Type B pancreatic cell (in vitro differentiated cells): ENCODE measurements at regions not wholly inside any gene's neighbourhood (a gene's known extent, or its start where the extent isn't known, plus 50 kb on each side); places are given as distances from the start of the nearest gene placed in this dataset.

ENCODE experiments used
- DNase-seq: peaks from one replicate; pipeline ENCODE4 v3.0.0; 2021; ENCODE audit warnings: mixed read lengths; ENCODE audit not compliant: unreplicated experiment; ENCODE audit errors: extremely low spot score
- H3K27ac Mint-ChIP-seq: 2 replicates; pipeline ENCODE4 v1.8.0; 2021; ENCODE audit warnings: mild to moderate bottlenecking, mixed read lengths
- H3K27me3 Mint-ChIP-seq: 2 replicates; pipeline ENCODE4 v1.8.0; 2021; ENCODE audit warnings: mixed read lengths
- H3K36me3 Mint-ChIP-seq: 2 replicates; pipeline ENCODE4 v1.8.0; 2021; ENCODE audit warnings: mixed read lengths
- H3K4me1 Mint-ChIP-seq: one replicate; pipeline ENCODE4 v1.8.0; 2021; ENCODE audit warnings: mixed read lengths; ENCODE audit not compliant: unreplicated experiment
- H3K4me3 Mint-ChIP-seq: 2 replicates; pipeline ENCODE4 v1.8.0; 2021; ENCODE audit warnings: mild to moderate bottlenecking, mixed read lengths
- H3K9me3 Mint-ChIP-seq: 2 replicates; pipeline ENCODE4 v1.8.0; 2021; ENCODE audit warnings: mixed read lengths
- CTCF ChIP-seq: fragments of 200-600 bp; sonication (generic); conservative IDR thresholded peaks from 2 replicates; pipeline ENCODE4 v1.5.0; 2021; ENCODE audit warnings: antibody characterized with exemption, mild to moderate bottlenecking

DNA sequence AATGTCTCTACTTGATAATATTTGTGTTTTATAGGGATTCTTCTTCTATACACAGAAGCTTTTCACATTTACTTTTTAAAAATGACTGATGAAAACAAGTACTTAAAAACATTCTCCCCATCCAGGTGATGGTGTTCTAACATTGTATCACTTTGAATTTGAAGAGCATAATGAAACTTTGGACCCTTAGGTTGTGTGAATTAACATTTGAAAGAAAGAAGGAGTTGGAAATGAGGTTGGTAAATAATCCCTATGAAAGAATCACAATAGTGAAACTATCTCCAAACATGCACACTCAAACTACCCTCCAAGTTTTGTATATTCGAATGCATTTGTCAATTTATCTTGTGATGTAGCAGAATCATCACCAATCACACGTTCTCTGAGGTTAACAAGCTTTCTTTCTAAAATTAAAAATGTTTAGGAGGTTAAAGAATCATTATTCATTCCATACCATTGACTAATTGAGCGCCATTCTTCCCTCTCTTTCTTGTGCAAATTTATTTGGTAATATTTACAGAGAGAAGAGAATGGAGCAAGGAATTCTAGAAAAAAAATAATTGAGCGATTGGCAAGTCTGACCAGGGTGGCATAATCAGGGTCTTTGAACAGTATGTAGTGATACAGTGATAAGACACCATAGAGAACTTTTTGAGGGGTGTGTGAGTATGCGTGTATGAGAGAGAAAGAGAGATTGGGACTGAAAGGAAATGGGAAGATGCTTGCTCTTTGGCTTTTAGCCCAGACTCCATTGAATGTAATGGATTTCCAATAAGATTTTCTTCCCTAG lies 260.0 kb upstream of the NRXN1 start:
- Mint-ChIP-seq H3K4me3 (no peak overlapping the region), H3K36me3 (no peaks in the 10 kb centered on the region), H3K27ac (no peak overlapping the region), H3K4me1 (no peaks in the 10 kb centered on the region), H3K9me3 (no peaks in the 10 kb centered on the region), H3K27me3 (no peaks in the 10 kb centered on the region)
- no peak for DNase-seq
- TF ChIP-seq CTCF, result no peak

- Mint-ChIP-seq H3K36me3 (no peaks in the 10 kb centered on the region), H3K27me3 (peaks cover 3% of the 10 kb centered on the region), H3K9me3 (no peaks in the 10 kb centered on the region), H3K4me3 (no peak overlapping the region), H3K4me1 (no peaks in the 10 kb centered on the region), H3K27ac (no peak overlapping the region)
- TF ChIP-seq CTCF, result no peak
- DNase-seq, result no peak
These were observed 258.8 kb upstream of the NRXN1 start for GRCh38 chr2:51290725-51291124.

DNA sequence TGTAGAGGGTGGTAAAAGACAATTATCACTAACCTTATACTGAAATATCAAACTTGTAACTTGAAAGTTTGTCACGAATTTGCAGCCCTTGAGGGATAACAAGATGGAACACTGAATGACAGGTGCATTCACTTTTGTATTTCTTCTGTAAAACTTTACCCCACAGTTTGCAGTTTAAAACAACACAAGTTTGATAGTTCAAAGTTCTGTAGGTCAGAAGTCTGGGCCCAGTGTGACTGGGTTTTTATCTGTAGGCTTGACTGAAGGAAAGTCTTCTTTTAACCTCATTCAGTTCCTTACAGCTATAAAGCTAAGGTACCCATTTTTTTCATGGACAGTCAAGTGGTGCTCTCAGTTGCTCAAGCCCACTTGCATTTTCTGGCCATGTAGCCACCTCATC lies 257.1 kb upstream of the NRXN1 start:
- Mint-ChIP-seq H3K27me3 (peaks cover 3% of the 10 kb centered on the region), H3K4me3 (no peak overlapping the region), H3K36me3 (no peaks in the 10 kb centered on the region), H3K4me1 (no peaks in the 10 kb centered on the region), H3K9me3 (no peaks in the 10 kb centered on the region), H3K27ac (no peak overlapping the region)
- no peak for DNase-seq
- no peak for TF ChIP-seq CTCF

DNA sequence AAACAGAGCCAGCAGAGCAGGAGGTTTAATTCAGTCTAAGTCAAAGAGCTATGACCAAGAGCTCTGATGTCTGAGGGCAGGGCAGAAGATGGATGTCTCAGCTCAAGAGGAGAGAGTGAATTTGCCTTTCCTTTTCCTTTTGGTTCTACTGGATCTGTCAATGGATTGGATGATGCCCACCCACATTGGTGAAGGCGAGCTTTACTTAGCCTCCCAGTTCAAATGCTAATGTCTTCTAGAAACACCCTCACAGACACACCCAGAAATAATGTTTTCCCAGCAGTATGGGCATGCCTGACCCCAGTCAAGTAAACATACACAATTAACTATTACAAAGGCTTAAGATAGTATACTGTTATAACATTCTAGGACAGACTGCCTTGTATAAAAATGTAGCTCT lies 236.3 kb upstream of the NRXN1 start:
- Mint-ChIP-seq H3K27me3 (no peaks in the 10 kb centered on the region), H3K9me3 (no peaks in the 10 kb centered on the region), H3K4me3 (no peak overlapping the region), H3K36me3 (no peaks in the 10 kb centered on the region), H3K4me1 (no peaks in the 10 kb centered on the region), H3K27ac (no peak overlapping the region)
- no peak for DNase-seq
- no peak for TF ChIP-seq CTCF

DNA sequence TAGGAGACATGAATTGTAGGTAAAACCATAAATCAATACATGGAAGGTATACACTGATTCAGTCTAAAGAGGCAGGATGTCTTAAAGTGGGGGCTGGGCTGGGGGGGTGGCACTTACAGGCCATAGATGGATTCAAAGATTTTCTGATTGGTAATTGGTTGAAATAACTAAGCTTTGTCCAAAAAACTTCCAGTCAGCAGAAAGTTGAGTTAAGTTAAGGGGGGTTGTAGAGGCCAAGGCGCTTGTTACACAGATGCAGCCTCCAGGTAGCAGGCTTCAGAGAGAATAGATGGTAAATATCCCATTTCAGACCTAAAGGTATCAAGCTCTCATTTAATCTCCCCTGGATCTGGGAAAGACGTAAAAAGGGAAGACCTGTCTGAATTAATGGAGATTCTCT lies 233.6 kb upstream of the NRXN1 start:
- H3K4me1 Mint-ChIP-seq, result no peaks in the 10 kb centered on the region
- TF ChIP-seq CTCF, result no peak
- no peak overlapping the region for H3K27ac Mint-ChIP-seq
- H3K27me3 Mint-ChIP-seq, result no peaks in the 10 kb centered on the region
- H3K36me3 Mint-ChIP-seq, result no peaks in the 10 kb centered on the region
- H3K4me3 Mint-ChIP-seq, result no peak overlapping the region
- no peaks in the 10 kb centered on the region for H3K9me3 Mint-ChIP-seq
- DNase-seq, result no peak
